ENCODE measurements at regions not wholly inside any gene's neighbourhood (a gene's known extent, or its start where the extent isn't known, plus 50 kb on each side); places are given as distances from the start of the nearest gene placed in this dataset.

DNA sequence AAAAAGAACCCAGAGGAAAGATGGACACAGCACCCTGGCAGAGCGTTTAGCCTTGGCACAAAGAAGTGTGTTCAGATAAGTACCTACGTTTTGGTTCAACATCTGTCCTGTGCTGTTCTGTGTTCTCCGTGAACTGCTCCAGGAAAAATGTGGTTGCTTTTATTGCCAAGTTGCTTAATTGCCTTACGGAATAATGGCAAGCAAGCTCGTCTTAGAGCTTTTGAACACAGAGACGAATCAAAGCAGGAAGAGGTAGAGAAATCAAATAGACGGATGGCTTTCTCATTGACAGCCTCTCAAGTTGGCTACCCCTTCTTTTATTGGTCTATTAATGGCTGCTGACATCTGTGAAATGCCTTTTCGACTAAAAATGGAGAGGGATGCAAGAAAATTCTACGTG lies 911.1 kb upstream of the EEF2KMT start:
- Histone ChIP-seq H3K9me2 (ENCODE audit: insufficient read depth) (no peaks in the 10 kb centered on the region), H3K79me2 (replicated peaks; ENCODE audit: insufficient read depth) (no peaks in the 10 kb centered on the region), H3K27ac (ENCODE audit: low read depth) (no peak overlapping the region), H2AFZ (no peak overlapping the region), H3K4me1 (ENCODE audit: insufficient read depth) (no peaks in the 10 kb centered on the region), H3K27me3 (ENCODE audit: insufficient read depth) (no peaks in the 10 kb centered on the region), H3K4me3 (no peak overlapping the region), H4K20me1 (replicated peaks; ENCODE audit: insufficient read depth) (no peaks in the 10 kb centered on the region), H3F3A (replicated peaks; ENCODE audit: low read depth) (no peaks in the 10 kb centered on the region), H3K36me3 (ENCODE audit: insufficient read depth) (no peaks in the 10 kb centered on the region), H3K4me2 (no peak overlapping the region)
- no peak overlapping the region for H3K27ac Mint-ChIP-seq
- no peaks in the 10 kb centered on the region for H3K36me3 Mint-ChIP-seq (ENCODE audit: low read depth)
- no peaks in the 10 kb centered on the region for H3K27me3 Mint-ChIP-seq (ENCODE audit: insufficient read depth, low read depth, poor library complexity)
- no peak overlapping the region for H3K4me3 Mint-ChIP-seq
- no peaks in the 10 kb centered on the region for H3K9me3 Mint-ChIP-seq
- ATAC-seq (no peak), DNase-seq (ENCODE audit: low spot score) (no peak)
- no peak for TF ChIP-seq NANOG (IDR thresholded peaks at IDR 0.05; ENCODE audit: borderline replicate concordance)
- TF ChIP-seq, protein P1, sequence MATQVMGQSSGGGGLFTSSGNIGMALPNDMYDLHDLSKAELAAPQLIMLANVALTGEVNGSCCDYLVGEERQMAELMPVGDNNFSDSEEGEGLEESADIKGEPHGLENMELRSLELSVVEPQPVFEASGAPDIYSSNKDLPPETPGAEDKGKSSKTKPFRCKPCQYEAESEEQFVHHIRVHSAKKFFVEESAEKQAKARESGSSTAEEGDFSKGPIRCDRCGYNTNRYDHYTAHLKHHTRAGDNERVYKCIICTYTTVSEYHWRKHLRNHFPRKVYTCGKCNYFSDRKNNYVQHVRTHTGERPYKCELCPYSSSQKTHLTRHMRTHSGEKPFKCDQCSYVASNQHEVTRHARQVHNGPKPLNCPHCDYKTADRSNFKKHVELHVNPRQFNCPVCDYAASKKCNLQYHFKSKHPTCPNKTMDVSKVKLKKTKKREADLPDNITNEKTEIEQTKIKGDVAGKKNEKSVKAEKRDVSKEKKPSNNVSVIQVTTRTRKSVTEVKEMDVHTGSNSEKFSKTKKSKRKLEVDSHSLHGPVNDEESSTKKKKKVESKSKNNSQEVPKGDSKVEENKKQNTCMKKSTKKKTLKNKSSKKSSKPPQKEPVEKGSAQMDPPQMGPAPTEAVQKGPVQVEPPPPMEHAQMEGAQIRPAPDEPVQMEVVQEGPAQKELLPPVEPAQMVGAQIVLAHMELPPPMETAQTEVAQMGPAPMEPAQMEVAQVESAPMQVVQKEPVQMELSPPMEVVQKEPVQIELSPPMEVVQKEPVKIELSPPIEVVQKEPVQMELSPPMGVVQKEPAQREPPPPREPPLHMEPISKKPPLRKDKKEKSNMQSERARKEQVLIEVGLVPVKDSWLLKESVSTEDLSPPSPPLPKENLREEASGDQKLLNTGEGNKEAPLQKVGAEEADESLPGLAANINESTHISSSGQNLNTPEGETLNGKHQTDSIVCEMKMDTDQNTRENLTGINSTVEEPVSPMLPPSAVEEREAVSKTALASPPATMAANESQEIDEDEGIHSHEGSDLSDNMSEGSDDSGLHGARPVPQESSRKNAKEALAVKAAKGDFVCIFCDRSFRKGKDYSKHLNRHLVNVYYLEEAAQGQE (IDR thresholded peaks at IDR 0.05; ENCODE audit: unreplicated experiment), result no peak
- TF ChIP-seq STAT1 (IDR thresholded peaks at IDR 0.05; ENCODE audit: unreplicated experiment), result no peak
- no peak for TF ChIP-seq JUNB (IDR thresholded peaks at IDR 0.05; ENCODE audit: unreplicated experiment)
- no peak for TF ChIP-seq CREB1 (CRISPR knock-in tag; IDR thresholded peaks at IDR 0.05; ENCODE audit: low read depth)
- no peak for TF ChIP-seq EZH2 (IDR thresholded peaks at IDR 0.05; ENCODE audit: low read depth, unreplicated experiment)
- no peak for TF ChIP-seq ZNF114 (CRISPR knock-in tag; IDR thresholded peaks at IDR 0.05)
- TF ChIP-seq POLR2AphosphoS5 (IDR thresholded peaks at IDR 0.05; ENCODE audit: low read depth), result no peak
- TF ChIP-seq ZNF331 (CRISPR knock-in tag; IDR thresholded peaks at IDR 0.05; ENCODE audit: low read depth), result no peak
- H3K4me1 Mint-ChIP-seq, result peaks cover 5% of the 10 kb centered on the region; the same call in 2 of the 3 replicates

DNA sequence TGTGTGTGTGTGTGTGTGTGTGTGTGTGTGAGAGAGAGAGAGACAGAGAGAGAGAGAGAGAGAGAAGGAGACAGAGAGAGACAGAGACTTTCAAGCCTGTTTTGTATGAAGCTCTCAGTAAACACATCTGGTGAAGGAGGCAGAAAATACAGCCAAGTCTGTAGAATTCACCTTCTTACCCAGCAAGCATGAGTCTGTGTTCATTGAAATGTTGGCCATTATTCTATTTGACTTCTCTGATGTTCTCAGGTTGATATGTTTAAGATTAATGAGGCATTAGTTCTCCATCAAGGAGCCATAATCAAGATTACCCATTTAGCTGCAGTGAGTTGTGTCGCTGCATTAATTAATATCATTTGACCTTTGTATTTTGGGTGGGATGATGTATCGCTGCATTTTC lies 895.8 kb upstream of the EEF2KMT start:
- Histone ChIP-seq H3K4me3 (no peak overlapping the region), H3K27me3 (ENCODE audit: insufficient read depth) (no peaks in the 10 kb centered on the region), H3K9me2 (ENCODE audit: insufficient read depth) (no peaks in the 10 kb centered on the region; the same call in 1 of the 2 replicates), H3F3A (replicated peaks; ENCODE audit: low read depth) (no peaks in the 10 kb centered on the region), H3K4me1 (ENCODE audit: insufficient read depth) (no peaks in the 10 kb centered on the region), H3K79me2 (replicated peaks; ENCODE audit: insufficient read depth) (no peaks in the 10 kb centered on the region), H3K27ac (ENCODE audit: low read depth) (no peak overlapping the region), H3K36me3 (ENCODE audit: insufficient read depth) (no peaks in the 10 kb centered on the region), H4K20me1 (replicated peaks; ENCODE audit: insufficient read depth) (no peaks in the 10 kb centered on the region), H2AFZ (no peak overlapping the region), H3K4me2 (no peak overlapping the region)
- H3K4me1 Mint-ChIP-seq, result peaks cover 3% of the 10 kb centered on the region
- no peak for DNase-seq (ENCODE audit: low spot score)
- ATAC-seq, result no peak
- peaks cover 12% of the 10 kb centered on the region; the same call in 2 of the 3 replicates for H3K36me3 Mint-ChIP-seq (ENCODE audit: low read depth)
- H3K27ac Mint-ChIP-seq, result no peak overlapping the region
- no peak overlapping the region for H3K4me3 Mint-ChIP-seq
- peaks cover 13% of the 10 kb centered on the region for H3K9me3 Mint-ChIP-seq
- peaks cover 8% of the 10 kb centered on the region for H3K27me3 Mint-ChIP-seq (ENCODE audit: insufficient read depth, low read depth, poor library complexity)
- TF ChIP-seq EZH2phosphoT487 (IDR thresholded peaks at IDR 0.05; ENCODE audit: unreplicated experiment) (no peak), EZH2 (IDR thresholded peaks at IDR 0.05; ENCODE audit: low read depth, unreplicated experiment) (no peak), JUNB (IDR thresholded peaks at IDR 0.05; ENCODE audit: unreplicated experiment) (no peak), ZNF114 (CRISPR knock-in tag; IDR thresholded peaks at IDR 0.05) (no peak), CTCF (conservative IDR thresholded peaks at IDR 0.05; ENCODE audit: low read depth in 2 of 2) (no peak)
- TF ChIP-seq, protein P1 (IDR thresholded peaks at IDR 0.05; ENCODE audit: unreplicated experiment), result no peak
